Activated T-cell treated with anti-CD3 and anti-CD28 coated beads for 4 hours (primary cell): ENCODE measurements at regions not wholly inside any gene's neighbourhood (a gene's known extent, or its start where the extent isn't known, plus 50 kb on each side); places are given as distances from the start of the nearest gene placed in this dataset.

Experiments
- DNase-seq: peaks from one replicate; pipeline ENCODE4 v3.0.0-alpha.2; 2020

DNA sequence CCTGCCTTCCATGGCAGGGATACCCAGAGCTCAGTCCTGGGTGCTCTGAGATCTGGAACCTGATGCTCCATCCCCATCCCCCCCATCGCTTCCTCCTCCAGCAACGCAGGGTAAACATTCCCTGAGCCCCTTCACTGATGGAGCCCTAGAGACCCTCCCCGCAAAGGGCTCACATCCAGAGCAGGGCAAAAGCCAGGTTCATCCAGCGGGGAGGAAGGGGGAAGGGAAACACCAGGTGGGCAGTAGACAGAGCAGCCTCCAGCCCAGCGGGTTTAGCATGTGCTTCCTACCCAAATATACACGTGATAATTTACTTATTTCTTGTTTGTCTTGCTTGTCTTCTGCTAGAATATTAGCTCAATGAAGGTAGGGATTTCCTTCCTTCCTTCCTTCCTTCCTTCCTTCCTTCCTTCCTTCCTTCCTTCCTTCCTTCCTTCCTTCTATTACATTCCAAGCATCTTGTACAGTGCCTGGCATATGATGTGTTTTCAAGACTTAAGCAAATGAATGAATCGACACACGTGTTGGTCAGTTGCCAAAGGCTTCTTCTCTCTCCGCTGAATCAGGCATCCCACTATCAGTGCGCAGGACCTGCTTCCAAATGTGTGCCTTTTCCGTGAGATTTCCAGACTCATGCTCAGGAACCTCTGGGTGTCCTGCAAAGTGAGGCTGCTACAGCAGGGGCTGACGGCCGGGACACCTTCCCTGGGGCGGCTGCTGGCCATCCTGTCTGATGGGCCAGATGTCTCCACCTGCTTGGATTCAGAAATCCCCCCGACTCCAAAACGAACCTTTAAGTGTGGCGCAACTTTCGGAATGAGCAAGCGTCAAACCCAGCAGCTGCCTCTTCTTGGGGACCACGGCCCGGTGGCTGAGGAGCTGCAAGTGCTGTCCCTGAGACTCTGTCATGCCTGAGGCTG is 955.1 kb downstream of the BRD1 start:
- no peak for DNase-seq

DNA sequence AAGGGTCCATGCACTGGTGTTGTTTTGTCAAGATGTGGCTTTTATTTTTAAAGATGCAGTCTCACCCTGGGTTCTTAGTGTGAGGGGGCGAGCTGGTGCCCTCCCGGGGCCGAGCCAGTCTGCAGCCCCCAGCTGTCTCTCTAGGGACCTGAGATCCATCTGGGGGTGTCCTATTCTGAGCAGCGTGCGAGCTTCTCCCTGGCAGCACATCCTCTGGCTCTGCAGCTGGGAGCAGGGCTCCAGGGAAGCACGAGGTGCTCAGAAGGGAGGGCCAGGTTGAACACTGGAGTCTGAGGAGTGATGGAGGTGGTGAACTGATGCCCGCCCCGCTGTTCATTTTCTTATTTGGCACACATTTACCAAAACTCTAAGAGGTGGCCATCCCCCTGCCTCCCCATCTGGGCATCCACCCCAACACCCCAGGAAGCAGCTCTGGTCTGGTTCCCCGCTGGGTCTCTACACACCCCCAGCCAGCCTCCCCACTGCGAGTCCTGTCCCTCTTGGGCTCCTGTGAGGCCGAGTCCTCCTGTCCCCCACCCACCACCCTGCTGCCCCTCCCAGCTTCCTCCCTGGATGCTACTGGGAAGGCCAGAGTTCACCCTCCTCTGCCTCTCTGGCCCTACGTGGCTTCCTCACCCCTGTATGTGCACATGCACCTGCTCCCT is 956.4 kb downstream of the BRD1 start:
- no peak for DNase-seq

DNA sequence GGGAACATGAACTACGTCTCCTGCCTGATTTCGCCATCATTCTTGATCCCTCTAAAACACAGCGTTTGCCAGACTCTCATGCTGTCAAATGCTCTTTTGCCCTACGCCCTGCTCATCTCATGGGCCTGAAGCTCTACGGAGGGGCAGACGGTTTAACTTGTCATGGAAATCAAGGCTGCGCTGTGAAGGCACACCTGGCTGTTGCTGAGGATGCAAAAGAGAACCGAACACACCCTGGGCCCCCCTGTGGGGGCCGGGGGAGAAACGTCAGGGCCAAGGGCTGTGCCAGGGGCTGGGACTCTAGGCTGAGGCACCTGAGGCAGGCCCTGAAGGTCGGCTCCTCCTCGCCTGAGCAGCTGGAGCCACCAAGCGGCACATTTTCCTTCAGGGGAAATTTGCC is 957.2 kb downstream of the BRD1 start:
- no peak for DNase-seq

DNA sequence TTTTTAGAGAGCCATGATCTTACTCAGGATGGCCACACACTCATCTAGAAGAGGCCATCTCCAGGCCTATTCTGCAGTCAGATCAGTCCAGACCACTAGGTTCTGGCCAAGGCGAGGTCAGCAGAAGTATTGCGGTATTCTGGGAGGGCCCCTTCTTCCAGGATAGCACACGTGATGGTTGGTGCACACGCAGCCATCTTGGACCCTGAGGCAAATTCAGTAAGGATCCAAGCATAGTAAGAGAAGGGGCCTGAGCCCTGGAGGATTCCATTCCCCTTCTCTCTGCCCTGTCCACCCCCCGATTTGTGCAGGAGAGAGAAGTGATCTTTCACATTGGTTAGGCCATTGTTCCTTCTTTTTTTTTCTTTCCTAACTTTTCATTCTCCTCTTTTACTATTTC is 957.9 kb downstream of the BRD1 start:
- DNase-seq = no peak

DNA sequence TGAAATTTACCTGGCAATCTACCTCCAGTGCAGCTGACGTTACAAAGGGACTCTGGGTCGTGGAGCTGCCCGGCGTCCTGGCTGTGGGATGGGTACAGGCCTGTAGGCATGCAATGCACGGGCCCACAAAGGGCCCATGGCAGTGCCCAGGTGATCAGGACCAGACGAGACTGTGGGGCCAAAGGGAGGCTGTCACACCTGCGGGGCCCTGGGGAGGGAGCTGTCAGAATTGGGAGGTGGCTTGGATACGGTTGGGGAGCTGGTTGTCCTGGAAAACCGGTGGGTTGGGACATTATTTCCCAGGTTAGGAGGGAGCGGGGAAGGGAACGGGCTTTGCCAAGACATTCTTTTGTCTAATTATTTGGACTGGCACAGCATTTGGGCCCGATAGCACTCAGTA is 958.5 kb downstream of the BRD1 start:
- no peak for DNase-seq

DNA sequence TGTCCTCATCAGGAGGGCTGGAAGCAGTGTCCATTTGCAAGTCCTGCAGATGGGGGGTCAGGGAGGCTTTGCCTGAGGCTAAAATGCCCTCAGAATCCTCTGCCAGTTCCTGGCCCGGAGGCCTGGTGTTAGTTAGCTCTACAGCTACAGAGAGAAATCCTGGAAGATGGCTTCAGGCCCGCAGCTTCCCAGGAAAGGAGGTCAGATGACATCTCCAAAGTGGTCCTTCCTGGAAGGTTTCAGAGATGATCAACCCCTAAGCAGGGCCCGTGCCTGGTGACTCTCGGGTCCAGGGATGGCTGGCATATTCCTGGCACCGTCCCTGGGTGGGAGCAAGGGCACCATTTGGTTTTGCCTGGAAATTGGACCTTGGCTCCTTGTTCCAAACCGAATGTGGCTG is 959.1 kb downstream of the BRD1 start:
- DNase-seq = no peak

DNA sequence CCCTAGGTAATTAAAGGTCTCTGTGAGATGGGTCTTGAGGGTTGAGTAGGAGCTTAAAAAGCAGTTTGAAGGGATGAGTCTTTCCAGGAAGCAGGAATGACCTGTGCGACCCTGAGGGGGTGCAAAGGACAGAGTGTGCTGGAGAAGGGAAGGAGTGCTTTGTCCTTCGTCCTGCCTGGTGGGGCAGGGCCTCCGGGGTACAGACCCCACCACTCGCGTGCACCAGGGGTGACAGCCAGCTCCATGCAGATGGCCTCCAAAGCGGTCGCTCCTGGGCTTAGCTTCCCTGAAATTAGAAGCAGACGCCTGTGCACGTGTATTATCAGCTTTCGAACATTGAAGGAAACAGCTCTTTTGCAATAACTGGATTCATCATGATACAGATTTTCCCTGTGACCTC is 959.8 kb downstream of the BRD1 start:
- DNase-seq = no peak

DNA sequence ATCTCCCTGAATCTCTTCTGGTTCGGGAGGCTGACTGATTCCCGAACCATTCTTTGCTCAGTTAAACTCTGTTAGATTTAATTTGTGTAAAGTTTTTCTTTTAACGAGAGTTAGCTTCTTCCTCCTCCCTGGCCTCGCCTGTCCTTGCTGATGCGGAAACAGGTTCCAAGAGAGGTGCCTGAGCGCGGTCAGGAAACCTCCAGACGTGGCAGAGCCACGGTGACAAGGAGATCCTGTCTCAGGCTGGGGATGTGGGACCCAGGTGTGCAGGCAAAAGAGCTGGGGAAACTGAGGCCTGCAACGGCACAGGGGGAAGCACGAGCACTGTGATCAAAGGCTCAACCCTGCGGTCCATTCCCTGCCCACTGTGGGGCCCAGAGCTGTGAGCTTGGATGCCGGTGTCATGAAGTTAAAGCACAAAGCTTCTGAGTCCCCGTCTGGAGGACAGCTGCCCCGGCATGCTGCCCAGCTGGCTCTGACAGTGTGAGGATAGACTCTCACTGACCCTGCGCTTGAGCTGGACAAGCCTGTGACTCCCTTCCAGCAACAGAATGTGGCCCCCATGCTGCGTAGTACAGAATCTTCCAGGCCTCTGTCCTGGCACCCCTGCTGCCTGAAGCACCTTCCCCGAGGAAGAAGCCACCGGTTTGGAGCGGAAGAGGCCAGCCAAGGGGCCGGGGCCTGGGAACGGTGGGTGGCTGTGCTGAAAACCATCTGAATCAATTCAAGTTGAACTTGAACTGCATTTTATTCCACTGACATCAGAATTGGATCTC is 960.6 kb downstream of the BRD1 start:
- no peak for DNase-seq

DNA sequence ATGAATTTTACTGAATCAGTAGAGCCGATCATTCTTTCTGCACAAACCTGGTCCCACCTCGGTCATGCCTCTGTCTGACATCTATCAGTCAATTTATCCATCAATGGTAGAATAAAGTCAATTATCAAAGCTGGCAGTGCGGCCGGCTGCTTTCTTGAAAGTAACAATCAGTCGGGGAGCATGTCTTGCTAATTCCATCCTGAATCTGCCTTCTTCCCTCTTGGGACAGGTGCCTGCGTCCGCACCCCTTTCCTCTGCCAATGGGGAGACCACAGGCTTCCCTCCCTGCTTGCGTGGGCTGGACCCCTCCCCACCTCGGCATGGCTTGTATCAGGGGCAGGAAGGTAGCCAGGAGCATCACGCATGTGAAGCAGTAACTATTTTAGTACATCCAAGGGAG is 962.9 kb downstream of the BRD1 start:
- no peak for DNase-seq

DNA sequence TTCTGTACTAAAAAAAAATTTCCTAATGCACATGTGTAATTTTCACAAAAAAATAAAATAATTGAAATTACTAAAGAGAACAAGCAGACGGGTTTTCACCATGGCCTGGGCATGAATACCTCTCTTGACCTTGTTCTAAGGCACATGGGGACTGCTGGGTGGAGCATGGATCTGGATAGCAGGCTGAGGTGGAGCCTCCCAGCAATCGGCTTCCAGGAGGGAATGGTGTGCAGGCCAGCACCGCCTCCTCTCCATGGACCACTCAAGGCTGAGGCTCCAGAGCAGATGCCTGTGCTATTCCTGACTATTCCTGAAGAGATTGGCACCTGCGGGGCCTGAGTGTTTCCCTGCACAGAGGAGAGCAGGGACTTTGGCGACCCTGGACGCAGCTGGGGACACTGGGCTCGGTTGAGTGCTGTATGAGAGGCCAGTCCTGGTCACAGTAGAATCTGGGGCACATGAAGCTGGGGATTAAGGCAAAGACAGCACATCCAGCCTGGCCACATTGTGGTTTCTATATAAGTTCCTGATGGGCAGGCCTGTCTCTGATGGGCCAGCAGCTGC is 963.6 kb downstream of the BRD1 start:
- no peak for DNase-seq

DNA sequence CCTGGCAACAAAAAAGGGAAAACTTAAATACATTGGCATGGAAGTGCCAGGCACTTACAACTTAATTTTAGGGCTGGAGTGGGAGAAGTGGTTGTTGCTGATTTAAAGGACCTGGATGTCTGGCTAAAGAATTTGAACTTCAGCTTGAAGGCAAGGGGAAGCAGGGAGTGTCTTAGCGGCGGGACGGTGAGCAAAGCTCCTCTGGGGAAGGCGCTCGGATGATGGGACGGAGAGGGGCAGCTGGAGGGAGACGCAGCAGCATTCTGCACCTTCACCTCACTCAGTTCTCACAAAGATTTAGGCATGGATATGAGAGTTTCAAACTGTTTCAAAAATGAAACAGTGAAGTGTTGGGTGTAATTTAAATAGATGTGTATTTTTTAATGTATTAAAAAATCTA is 967.1 kb downstream of the BRD1 start:
- DNase-seq = no peak

DNA sequence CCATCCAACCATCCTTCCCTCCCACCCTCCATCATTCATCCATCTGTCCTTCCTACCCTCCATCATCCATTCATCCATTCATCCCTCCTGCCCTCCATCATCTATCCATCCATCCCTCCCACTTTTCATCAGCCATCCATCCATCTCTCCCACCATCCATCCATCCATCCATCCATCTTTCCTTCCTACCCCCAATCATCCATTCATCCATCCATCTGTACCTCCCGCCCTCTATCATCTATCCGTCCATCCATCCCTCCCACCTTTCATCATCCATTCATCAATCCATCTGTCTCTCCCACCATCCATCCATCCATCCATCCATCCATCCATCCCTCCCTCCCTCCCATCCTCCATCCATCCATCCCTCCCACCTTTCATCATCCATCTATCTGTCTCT is 968.8 kb downstream of the BRD1 start:
- no peak for DNase-seq

DNA sequence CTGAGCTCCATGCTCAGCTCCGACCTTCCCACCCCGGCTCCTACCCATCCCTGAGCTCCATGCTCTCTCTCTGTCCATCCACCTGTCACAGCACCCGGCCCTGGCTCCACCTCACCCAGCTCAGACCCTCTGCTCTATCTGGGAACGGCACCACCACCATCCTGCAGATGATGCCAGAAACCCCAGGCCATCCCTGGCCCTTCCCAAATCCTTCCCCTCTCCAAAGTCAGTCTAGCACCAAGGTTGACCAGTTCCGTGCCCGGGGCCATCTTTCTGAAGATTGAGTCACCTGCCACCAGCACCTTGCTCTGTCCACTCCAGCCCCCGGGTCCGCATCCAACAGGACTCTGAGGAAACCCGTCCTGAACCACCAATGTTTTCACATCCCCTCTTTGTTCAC is 969.6 kb downstream of the BRD1 start:
- DNase-seq = no peak

DNA sequence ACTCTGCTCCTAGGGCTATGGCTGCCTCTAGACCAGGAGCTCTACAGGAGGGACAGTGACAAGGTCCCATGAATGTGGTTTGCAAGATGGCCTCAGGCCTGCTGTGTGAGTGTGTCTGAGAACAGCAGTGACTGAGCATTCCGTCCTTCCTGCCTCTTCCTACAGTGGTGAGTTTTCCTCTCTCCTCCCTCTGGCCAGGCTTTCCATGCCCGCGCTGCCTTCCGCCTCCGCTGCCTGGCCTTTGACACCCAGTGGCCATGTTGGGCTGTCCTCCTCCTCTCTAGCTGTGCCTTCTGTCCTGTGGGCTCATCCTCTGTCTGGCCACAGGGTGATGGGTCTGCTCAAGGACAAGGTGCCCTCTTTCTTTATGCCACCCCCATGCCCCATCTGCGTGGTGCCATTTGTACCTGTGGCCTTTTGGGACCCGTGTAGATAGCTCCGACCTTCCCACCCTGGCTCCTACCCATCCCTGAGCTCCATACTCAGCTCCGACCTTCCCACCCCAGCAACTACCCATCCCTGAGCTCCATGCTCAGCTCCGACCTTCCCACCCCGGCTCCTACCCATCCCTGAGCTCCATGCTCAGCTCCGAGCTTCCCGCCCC is 970.4 kb downstream of the BRD1 start:
- DNase-seq = no peak

DNA sequence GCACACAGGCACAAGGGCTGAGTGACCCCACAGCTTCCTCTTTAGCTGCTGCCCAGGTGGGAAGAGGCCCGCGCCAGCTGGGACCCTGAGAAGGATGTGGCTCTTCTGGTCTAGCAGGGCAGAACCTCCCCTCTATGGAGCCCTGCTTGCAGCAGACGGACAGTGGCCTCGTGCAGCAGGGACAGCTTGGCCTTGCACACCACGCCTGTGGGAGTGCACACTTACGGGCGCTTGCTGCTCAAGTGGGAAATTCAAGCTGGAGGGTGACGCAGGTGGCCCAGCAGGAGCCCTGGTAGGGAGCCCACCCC is 971.4 kb downstream of the BRD1 start:
- no peak for DNase-seq

DNA sequence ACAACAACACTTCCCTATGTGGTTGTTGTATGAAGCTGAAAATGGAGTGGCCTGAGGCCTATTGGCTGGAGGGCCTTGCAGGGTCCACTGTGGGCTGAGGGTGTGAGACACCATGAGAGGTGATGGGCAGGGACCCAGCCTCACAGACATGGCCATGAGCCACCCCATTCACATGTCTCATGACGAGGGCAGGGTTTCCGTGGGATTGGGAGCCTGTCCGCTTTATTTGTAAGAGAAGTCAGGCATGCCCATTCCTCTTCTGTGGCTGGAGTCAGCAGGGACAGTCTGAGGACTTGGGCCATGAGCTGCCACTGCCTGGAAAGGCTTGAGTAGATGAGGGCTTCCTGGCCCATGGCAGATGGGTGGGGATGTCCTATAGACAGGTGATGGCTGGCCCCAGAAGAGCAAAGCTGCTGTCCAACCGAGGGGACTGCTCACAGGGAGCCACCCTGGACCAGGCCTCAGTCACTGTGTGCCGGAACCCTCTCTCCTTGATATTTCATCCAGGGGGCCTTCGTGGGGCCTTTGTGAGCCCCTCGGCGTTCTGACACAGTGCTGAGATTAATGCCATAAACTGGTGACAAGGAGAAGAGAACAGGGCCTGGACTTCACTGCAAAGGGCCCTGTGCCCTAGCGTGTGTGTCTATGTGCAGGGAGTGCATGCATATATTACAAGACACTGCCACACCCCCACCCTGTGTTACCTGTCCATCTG is 971.9 kb downstream of the BRD1 start:
- no peak for DNase-seq

DNA sequence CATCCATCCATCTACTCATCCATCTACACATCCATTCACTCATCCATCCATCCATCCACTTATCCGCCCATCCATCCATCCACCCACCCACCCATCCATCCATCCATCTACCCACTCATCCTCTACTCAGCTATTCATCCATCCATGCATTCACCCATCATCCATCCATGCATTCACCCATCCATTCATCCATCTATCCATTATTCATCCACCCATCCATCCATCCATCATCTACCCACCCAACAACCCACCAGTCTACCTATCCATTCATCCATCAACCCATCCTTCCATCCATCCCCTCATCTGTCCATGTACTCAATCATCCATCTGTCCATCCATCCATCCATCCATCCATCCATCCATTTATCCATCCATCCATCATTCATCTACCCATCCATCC is 972.7 kb downstream of the BRD1 start:
- DNase-seq = no peak

DNA sequence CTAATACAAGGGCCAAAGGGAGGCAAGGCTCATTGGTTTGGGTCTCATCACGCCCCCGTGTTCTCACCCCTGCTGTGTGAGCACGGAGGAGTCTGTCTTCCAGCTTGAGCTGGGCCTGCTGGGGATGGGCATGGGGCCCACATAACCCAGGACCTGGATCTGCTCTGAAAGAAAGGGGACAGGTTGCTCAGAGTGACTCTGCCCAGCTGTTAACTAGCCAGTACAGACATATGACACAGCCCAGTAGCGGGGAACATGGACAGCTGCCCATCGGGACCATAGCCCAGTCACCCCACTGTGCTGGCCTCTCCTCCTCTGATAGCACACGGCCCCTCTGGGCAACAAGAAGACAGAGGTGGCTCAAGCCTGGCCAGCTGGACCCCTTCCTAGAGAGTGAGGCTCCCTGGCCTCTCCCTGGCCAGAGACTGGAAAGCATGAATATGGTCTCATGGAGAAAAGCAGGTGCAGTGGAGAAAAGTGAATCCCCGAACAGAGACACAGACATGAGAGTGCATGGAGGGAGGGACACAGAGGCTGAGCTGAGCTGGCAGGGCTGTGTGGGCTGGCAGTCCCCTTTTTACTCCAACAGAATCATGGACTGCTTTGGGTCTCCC is 973.9 kb downstream of the BRD1 start:
- DNase-seq = no peak

DNA sequence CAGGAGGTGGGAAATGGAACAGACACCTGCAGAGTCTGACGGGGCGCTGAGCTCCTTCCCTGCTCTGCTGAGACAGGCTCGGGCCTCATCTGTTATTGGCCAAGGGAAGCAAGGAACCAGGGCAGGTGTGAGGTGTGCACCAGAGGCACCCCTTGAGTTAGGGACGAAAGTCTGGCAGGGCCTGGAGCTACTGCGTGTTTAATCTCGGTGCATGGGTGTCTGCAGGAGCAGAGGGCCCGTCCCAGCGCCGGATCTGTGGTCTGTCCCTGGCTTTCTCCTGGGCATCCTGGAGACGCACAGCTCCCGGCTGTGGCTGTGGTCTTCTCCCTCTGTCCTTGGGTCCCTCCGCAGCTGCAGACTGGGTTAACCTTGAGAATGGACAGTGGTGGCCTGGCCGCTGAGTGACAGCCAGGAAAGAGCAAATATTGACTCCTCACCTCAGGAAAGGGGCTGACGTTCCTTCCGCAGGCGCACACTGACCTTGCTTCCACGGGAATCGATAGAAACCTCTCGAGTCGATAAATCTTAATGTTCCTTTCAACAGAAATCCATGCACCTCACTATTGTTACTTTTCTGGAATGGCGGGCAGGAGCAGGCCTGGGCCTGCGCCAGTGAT is 975.6 kb downstream of the BRD1 start:
- no peak for DNase-seq

DNA sequence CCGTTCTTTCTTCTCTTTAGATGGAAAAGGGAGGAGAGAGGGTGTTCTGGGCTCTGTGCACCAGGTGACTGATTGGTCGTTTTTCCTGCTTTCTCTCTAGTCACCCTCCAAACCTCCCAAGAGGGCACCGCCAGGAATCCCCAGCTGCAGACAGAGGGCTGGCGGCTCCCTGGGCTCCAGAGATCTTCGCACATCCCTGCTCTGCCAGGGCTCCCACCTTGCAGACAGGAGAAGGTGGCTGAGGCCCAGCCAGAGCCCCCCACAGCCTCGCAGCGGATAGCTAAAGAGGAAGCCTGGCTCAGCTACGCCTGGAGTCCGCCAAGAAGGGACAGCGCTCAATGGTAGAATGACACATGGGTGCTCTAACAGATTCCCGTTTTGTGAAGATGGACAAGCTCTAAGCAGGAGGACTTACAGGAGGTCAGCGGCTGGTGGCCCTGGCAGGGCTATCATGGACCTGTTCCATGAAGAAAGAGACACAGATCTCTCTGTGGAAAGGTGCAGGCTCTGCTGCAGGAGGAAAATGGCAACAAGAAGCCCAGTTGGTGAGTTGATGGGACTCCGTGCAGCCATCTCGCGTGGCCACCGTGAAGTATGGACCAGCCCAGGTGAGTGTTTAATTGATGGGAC is 976.9 kb downstream of the BRD1 start:
- DNase-seq = no peak
